NB4 (cell line): ENCODE measurements at regions not wholly inside any gene's neighbourhood (a gene's known extent, or its start where the extent isn't known, plus 50 kb on each side); places are given as distances from the start of the nearest gene placed in this dataset.

Source experiments
- MYC ChIP-seq: IDR thresholded peaks from 2 replicates; pipeline ENCODE4 v1.6.1; 2011; ENCODE audit warnings: low read depth, low read length
- POLR2A ChIP-seq: IDR thresholded peaks from 2 replicates; pipeline ENCODE4 v1.6.1; 2011; ENCODE audit warnings: mild to moderate bottlenecking; ENCODE audit not compliant: insufficient read length; ENCODE audit errors: extremely low read depth
- TF ChIP-seq, protein P1 (sequence below): IDR thresholded peaks from 2 replicates; pipeline ENCODE4 v1.6.1; 2011; ENCODE audit warnings: low read depth, low read length
- TF ChIP-seq, protein P2 (sequence below): IDR thresholded peaks from one replicate; pipeline ENCODE4 v1.5.1; 2012; ENCODE audit warnings: low read depth, low read length

DNA sequence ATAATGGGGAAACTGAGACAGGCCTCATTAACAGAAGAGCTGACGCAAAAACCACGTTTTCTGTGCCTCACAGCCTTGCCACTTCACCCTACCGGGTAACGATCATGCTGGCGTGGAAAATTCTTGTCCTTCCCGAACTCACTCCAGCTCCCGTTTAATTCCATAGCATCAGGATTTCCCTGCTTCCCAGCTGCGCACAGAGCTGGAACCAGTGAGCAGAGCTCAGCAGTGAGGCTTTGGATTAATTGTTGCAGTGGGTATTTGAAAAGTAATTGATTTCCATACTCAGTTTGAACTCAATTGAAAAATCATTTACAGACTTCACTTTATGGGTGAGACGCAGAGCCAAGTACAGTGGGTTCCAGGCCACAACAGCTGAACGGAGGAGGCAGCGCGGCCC, 199.0 kb upstream of the ADAMTS16 start:
- TF ChIP-seq, protein P1, sequence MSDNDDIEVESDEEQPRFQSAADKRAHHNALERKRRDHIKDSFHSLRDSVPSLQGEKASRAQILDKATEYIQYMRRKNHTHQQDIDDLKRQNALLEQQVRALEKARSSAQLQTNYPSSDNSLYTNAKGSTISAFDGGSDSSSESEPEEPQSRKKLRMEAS: no peak
- TF ChIP-seq, protein P2, sequence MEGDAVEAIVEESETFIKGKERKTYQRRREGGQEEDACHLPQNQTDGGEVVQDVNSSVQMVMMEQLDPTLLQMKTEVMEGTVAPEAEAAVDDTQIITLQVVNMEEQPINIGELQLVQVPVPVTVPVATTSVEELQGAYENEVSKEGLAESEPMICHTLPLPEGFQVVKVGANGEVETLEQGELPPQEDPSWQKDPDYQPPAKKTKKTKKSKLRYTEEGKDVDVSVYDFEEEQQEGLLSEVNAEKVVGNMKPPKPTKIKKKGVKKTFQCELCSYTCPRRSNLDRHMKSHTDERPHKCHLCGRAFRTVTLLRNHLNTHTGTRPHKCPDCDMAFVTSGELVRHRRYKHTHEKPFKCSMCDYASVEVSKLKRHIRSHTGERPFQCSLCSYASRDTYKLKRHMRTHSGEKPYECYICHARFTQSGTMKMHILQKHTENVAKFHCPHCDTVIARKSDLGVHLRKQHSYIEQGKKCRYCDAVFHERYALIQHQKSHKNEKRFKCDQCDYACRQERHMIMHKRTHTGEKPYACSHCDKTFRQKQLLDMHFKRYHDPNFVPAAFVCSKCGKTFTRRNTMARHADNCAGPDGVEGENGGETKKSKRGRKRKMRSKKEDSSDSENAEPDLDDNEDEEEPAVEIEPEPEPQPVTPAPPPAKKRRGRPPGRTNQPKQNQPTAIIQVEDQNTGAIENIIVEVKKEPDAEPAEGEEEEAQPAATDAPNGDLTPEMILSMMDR: no peak
- TF ChIP-seq POLR2A: no peak
- no peak for TF ChIP-seq MYC
